ENCODE measurements at regions not wholly inside any gene's neighbourhood (a gene's known extent, or its start where the extent isn't known, plus 50 kb on each side); places are given as distances from the start of the nearest gene placed in this dataset.

DNA sequence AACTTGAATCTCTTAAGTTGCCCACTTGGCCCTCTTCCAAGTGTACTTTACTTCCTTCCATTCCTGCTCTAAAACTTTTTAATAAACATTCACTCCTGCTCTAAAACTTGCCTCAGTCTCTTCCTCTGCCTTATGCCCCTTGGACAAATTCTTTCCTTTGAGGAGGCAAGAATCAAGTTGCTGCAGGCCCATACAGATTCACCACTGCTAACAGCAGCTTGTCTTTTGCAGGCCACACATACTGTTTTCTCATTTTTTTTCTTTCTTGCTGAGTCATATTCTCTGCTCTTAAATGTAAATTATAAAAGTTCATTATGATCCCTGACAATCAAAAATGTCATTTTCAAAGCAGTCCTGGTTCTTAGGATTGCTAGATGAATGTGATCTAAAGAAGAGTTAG, 1820.8 kb upstream of the FLRT2 start:
- TF ChIP-seq, protein P1, sequence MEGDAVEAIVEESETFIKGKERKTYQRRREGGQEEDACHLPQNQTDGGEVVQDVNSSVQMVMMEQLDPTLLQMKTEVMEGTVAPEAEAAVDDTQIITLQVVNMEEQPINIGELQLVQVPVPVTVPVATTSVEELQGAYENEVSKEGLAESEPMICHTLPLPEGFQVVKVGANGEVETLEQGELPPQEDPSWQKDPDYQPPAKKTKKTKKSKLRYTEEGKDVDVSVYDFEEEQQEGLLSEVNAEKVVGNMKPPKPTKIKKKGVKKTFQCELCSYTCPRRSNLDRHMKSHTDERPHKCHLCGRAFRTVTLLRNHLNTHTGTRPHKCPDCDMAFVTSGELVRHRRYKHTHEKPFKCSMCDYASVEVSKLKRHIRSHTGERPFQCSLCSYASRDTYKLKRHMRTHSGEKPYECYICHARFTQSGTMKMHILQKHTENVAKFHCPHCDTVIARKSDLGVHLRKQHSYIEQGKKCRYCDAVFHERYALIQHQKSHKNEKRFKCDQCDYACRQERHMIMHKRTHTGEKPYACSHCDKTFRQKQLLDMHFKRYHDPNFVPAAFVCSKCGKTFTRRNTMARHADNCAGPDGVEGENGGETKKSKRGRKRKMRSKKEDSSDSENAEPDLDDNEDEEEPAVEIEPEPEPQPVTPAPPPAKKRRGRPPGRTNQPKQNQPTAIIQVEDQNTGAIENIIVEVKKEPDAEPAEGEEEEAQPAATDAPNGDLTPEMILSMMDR (IDR thresholded peaks at IDR 0.05): no peak
- TF ChIP-seq POLR2A (IDR thresholded peaks at IDR 0.05) (no peak), EP300 (IDR thresholded peaks at IDR 0.05) (no peak)

Measured in ovary (tissue), 3 donors.